Panc1 (cell line): ENCODE measurements at regions not wholly inside any gene's neighbourhood (a gene's known extent, or its start where the extent isn't known, plus 50 kb on each side); places are given as distances from the start of the nearest gene placed in this dataset.
"Not testable (repeated sequence)": the region's sequence is repeated elsewhere in the genome, so short reads cannot be mapped to it uniquely, and the experiment has no call there.

Experiments used
- ATAC-seq: fragments of 200-7000 bp; cut with Tn5 transposase; 2 replicates; pipeline ENCODE4 v1.9.1; 2020; ENCODE audit warnings: mild to moderate bottlenecking, moderate library complexity
- BruUV-seq: library from RNA; stranded (reverse); fragments of 400-500 nt; replicated peaks from 2 replicates; lab custom pipeline; 2021; lab: Mats Ljungman, UMichigan
- CTCF ChIA-PET: fragments of 300-600 bp; sonication (Branson Sonifier 250); formaldehyde crosslinking; loops from one replicate; lab custom pipeline; 2022; ENCODE audit warnings: antibody characterized with exemption; lab: Charles Lee
- POLR2A ChIA-PET: fragments of 300-600 bp; sonication (Branson Sonifier 250); formaldehyde crosslinking; loops from one replicate; lab custom pipeline; 2022; ENCODE audit warnings: antibody characterized with exemption; lab: Charles Lee
- DNase-seq: peaks from one replicate; pipeline ENCODE4 v3.0.0-alpha.2; 2010; ENCODE audit warnings: low read depth, low spot score
- H3K27ac ChIP-seq: 2 replicates; pipeline ENCODE4 v1.5.1; 2011; ENCODE audit warnings: mild to moderate bottlenecking, low read length, inconsistent platforms
- H3K27me3 ChIP-seq: fragments of 200-500 bp; sonication (Bioruptor generic); 2 replicates; pipeline ENCODE4 v1.6.0; 2014; ENCODE audit warnings: low read length, inconsistent platforms; ENCODE audit not compliant: control insufficient read depth, insufficient read depth
- H3K36me3 ChIP-seq: fragments of 200-500 bp; sonication (Bioruptor generic); 2 replicates; pipeline ENCODE4 v1.5.1; 2014; ENCODE audit warnings: inconsistent platforms, mild to moderate bottlenecking, low read length, moderate library complexity; ENCODE audit not compliant: control insufficient read depth, insufficient read depth
- H3K4me1 ChIP-seq: 2 replicates; pipeline ENCODE4 v1.5.1; 2011; ENCODE audit warnings: inconsistent platforms, mild to moderate bottlenecking, low read length, moderate library complexity; ENCODE audit not compliant: control insufficient read depth, insufficient read depth
- H3K4me3 ChIP-seq, 2 experiments: 2 replicates each; pipeline ENCODE4 v1.5.1; 2011 to 2012; ENCODE audit warnings: low read depth in 2 of 2, low read length in 2 of 2, mild to moderate bottlenecking in 2 of 2, inconsistent platforms in 1 of 2, moderate library complexity in 1 of 2
- H3K9me3 ChIP-seq: fragments of 200-500 bp; sonication (Bioruptor generic); 2 replicates; pipeline ENCODE4 v1.5.1; 2014; ENCODE audit warnings: low read depth, mild to moderate bottlenecking, inconsistent platforms, low read length, moderate library complexity; ENCODE audit not compliant: control insufficient read depth, insufficient read depth
- POLR2AphosphoS5 ChIP-seq: IDR thresholded peaks from 2 replicates; pipeline ENCODE4 v1.6.1; 2012; ENCODE audit warnings: mild to moderate bottlenecking, low read depth, low read length, moderate library complexity
- SIN3A ChIP-seq: IDR thresholded peaks from 2 replicates; pipeline ENCODE4 v1.6.1; 2012; ENCODE audit warnings: low read depth, mild to moderate bottlenecking, low read length, moderate library complexity, borderline replicate concordance; ENCODE audit not compliant: insufficient read depth
- TCF7L2 ChIP-seq: IDR thresholded peaks from 2 replicates; pipeline ENCODE4 v1.6.1; 2011; ENCODE audit warnings: mild to moderate bottlenecking, low read depth, low read length, inconsistent platforms
- in situ Hi-C: cut with HindIII; loops from 2 replicates; pipeline ENCODE4 v1.10.0; 2016; ENCODE audit warnings: low sequenced_read_pairs, low pct_unique_long_range_greater_than_20kb
- intact Hi-C: fragments of 100-400 bp; cut with micrococcal nuclease; formaldehyde crosslinking; loops from one replicate; pipeline ENCODE4 v1.10.0; 2022; ENCODE audit not compliant: unreplicated experiment
- TF ChIP-seq, protein P1 (sequence below), 2 experiments: IDR thresholded peaks; 2 replicates each; pipeline ENCODE4 v1.6.1; 2011 to 2012; ENCODE audit warnings: low read depth in 2 of 2, control low read depth in 1 of 2, low read length in 1 of 2, mild to moderate bottlenecking in 1 of 2, moderate library complexity in 1 of 2; ENCODE audit not compliant: insufficient read depth in 1 of 2
- TF ChIP-seq, protein P2 (sequence below): fragments of 450-650 bp; IDR thresholded peaks from 2 replicates; pipeline ENCODE4 v1.5.1; 2017; ENCODE audit warnings: mild to moderate bottlenecking

DNA sequence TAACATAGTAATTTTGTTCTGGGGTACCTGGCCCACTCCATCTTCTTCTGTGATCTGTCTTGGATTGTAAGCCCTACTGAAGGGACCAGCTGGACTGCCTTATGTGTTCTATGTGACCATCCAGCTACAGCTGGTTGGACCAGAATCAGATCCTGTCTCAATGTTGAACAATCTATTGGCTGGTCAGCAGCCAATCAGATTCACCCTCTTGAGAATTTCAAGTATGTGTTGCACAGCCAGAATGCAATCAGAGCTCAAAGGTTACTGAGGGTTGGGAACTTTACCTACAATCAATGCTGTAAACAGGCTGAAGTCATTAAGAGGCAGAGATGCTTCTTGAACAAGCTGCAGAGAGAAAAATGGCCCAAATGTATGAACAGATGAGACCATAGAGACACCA, 61.9 kb downstream of the KCNC4 start:
- ChIA-PET CTCF (interaction anchor here (0.6 kb wide), 1 partner anchor 105 kb away, joined by 4 read pairs; no protein-coding TSS in a partner anchor), POLR2A (no interaction called here)
- no peak overlapping the region for H3K27ac ChIP-seq
- no peak for ATAC-seq
- H3K36me3 ChIP-seq = no peaks in the 10 kb centered on the region
- BruUV-seq = no TSS peak
- H3K4me3 ChIP-seq = no peak overlapping the region
- TF ChIP-seq, protein P1, sequence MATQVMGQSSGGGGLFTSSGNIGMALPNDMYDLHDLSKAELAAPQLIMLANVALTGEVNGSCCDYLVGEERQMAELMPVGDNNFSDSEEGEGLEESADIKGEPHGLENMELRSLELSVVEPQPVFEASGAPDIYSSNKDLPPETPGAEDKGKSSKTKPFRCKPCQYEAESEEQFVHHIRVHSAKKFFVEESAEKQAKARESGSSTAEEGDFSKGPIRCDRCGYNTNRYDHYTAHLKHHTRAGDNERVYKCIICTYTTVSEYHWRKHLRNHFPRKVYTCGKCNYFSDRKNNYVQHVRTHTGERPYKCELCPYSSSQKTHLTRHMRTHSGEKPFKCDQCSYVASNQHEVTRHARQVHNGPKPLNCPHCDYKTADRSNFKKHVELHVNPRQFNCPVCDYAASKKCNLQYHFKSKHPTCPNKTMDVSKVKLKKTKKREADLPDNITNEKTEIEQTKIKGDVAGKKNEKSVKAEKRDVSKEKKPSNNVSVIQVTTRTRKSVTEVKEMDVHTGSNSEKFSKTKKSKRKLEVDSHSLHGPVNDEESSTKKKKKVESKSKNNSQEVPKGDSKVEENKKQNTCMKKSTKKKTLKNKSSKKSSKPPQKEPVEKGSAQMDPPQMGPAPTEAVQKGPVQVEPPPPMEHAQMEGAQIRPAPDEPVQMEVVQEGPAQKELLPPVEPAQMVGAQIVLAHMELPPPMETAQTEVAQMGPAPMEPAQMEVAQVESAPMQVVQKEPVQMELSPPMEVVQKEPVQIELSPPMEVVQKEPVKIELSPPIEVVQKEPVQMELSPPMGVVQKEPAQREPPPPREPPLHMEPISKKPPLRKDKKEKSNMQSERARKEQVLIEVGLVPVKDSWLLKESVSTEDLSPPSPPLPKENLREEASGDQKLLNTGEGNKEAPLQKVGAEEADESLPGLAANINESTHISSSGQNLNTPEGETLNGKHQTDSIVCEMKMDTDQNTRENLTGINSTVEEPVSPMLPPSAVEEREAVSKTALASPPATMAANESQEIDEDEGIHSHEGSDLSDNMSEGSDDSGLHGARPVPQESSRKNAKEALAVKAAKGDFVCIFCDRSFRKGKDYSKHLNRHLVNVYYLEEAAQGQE (IDR thresholded peaks at IDR 0.05; ENCODE audit: insufficient read depth in 1 of 2, low read depth in 2 of 2, low read length in 1 of 2) = no peak
- TF ChIP-seq TCF7L2 = no peak
- TF ChIP-seq SIN3A = no peak
- TF ChIP-seq, protein P2, sequence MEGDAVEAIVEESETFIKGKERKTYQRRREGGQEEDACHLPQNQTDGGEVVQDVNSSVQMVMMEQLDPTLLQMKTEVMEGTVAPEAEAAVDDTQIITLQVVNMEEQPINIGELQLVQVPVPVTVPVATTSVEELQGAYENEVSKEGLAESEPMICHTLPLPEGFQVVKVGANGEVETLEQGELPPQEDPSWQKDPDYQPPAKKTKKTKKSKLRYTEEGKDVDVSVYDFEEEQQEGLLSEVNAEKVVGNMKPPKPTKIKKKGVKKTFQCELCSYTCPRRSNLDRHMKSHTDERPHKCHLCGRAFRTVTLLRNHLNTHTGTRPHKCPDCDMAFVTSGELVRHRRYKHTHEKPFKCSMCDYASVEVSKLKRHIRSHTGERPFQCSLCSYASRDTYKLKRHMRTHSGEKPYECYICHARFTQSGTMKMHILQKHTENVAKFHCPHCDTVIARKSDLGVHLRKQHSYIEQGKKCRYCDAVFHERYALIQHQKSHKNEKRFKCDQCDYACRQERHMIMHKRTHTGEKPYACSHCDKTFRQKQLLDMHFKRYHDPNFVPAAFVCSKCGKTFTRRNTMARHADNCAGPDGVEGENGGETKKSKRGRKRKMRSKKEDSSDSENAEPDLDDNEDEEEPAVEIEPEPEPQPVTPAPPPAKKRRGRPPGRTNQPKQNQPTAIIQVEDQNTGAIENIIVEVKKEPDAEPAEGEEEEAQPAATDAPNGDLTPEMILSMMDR = no peak
- H3K4me1 ChIP-seq = no peaks in the 10 kb centered on the region
- in situ Hi-C loops (no loop called here), intact Hi-C loops (no loop called here)
- H3K9me3 ChIP-seq = no peaks in the 10 kb centered on the region
- no peak for DNase-seq
- H3K27me3 ChIP-seq = no peaks in the 10 kb centered on the region

DNA sequence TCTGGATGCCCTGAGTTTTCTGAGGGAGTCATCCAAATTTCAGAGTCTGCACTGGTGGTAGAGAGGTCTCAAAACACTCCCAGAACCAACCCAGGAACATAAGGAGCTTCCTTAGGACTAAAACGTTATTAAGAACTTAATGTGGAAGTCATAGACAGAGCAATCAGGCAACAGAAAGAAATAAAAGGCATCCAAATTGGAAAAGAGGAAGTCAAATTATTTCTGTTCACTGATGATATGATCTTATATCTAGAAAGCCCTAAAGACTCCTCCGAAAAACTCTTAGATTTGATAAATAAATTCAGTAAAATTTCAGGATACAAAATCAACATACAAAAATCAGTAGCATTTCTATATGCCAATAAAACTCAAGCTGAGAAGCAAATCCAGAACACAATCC, 63.7 kb downstream of the KCNC4 start:
- intact Hi-C loops, ATAC-seq, H3K27me3 ChIP-seq, H3K4me1 ChIP-seq, H3K9me3 ChIP-seq, H3K36me3 ChIP-seq, H3K4me3 ChIP-seq, BruUV-seq, DNase-seq, CTCF ChIA-PET, POLR2A ChIA-PET, H3K27ac ChIP-seq, in situ Hi-C loops: not testable (repeated sequence)

DNA sequence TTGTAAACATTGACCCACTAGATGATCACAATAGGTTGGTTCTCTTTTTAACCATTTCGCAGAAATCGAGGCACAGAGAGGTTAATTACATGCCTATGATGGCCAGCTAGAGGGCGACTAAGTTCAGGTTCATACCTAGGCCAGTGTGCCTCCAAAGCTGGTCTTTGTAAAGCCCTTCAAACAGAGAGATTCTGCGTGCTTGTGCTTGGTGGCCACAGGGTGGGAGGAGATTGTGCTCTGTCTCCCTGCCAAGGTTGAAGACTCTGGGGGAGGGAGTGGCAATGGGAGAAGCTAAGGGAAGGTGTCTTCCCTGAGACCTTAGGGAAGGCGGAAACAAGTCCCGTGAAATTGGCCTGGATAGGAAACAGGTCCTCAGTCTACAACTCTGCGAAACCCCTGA, 59.1 kb upstream of the RBM15 start:
- no peak for TF ChIP-seq SIN3A
- TF ChIP-seq POLR2AphosphoS5 = no peak
- TF ChIP-seq, protein P1 (IDR thresholded peaks at IDR 0.05; ENCODE audit: insufficient read depth in 1 of 2, low read depth in 2 of 2, low read length in 1 of 2) = no peak
- TF ChIP-seq, protein P2 = no peak
- TF ChIP-seq TCF7L2 = no peak
- intact Hi-C loops = no loop called here
- ChIA-PET POLR2A (no interaction called here), CTCF (no interaction called here)
- Histone ChIP-seq H3K4me3 (no peak overlapping the region), H3K27me3 (no peaks in the 10 kb centered on the region), H3K27ac (no peak overlapping the region), H3K36me3 (no peaks in the 10 kb centered on the region), H3K4me1 (no peaks in the 10 kb centered on the region), H3K9me3 (no peaks in the 10 kb centered on the region)
- in situ Hi-C loops = no loop called here
- no TSS peak for BruUV-seq
- ATAC-seq = no peak
- no peak for DNase-seq
